Mesenchymal stem cell (in vitro differentiated cells and primary cell): ENCODE measurements at regions not wholly inside any gene's neighbourhood (a gene's known extent, or its start where the extent isn't known, plus 50 kb on each side); places are given as distances from the start of the nearest gene placed in this dataset. TPM values are rescaled to one million over a fixed set of nuclear protein-coding genes. Genes with fewer than 3 reads are reported as not detected.

Experiments used
- small RNA-seq: library from polyadenylated mRNA; stranded (forward); fragments of <200 nt; extraction: miRNeasy Mini kit (QIAGEN cat#:217004); gene quantifications from one replicate; pipeline ENCODE3, GENCODE V24; 2013; ENCODE audit warnings: low read depth

Small RNA genes in the stretch of these regions (small RNA-seq; reads per million reads assigned to genes)
- gene RNU6-730P: not detected
